Esophagus (tissue), 2 donors: ENCODE measurements at regions not wholly inside any gene's neighbourhood (a gene's known extent, or its start where the extent isn't known, plus 50 kb on each side); places are given as distances from the start of the nearest gene placed in this dataset.

Experiments
- H3K27ac ChIP-seq, 2 donors: one replicate each; pipeline ENCODE4 v1.5.1; 2013; ENCODE audit warnings: low read depth in 2 of 2, mild to moderate bottlenecking in 2 of 2, inconsistent platforms in 1 of 2, low read length in 1 of 2, moderate library complexity in 1 of 2
- H3K27me3 ChIP-seq, 2 donors: one replicate each; pipeline ENCODE4 v1.6.1; 2013; ENCODE audit warnings: low read length in 2 of 2, control low read depth in 1 of 2, mild to moderate bottlenecking in 1 of 2; ENCODE audit not compliant: insufficient read depth in 2 of 2, control insufficient read depth in 1 of 2
- H3K36me3 ChIP-seq, 2 donors: one replicate each; pipeline ENCODE4 v1.6.1; 2013; ENCODE audit warnings: low read length in 1 of 2; ENCODE audit not compliant: control insufficient read depth in 2 of 2, insufficient read depth in 2 of 2
- H3K4me1 ChIP-seq, 2 donors: one replicate each; pipeline ENCODE4 v1.6.1; 2013; ENCODE audit warnings: low read length in 1 of 2; ENCODE audit not compliant: control insufficient read depth in 2 of 2, insufficient read depth in 2 of 2
- H3K4me3 ChIP-seq, 2 donors: one replicate each; pipeline ENCODE4 v1.5.1; 2013; ENCODE audit warnings: low read length in 2 of 2, mild to moderate bottlenecking in 2 of 2, low read depth in 1 of 2, moderate library complexity in 1 of 2
- H3K9me3 ChIP-seq, 2 donors: one replicate each; pipeline ENCODE4 v1.6.1; 2013; ENCODE audit warnings: mild to moderate bottlenecking in 2 of 2, low read depth in 1 of 2, low read length in 1 of 2, moderate library complexity in 1 of 2; ENCODE audit not compliant: control insufficient read depth in 2 of 2, insufficient read depth in 1 of 2
- WGBS, 2 donors: extraction: QIAGEN DNeasy Blood & Tissue Kit; methylation state at CpG; one replicate each; pipeline ENCODE4 v1.1.7; 2013; 5-methylcytosine and 5-hydroxymethylcytosine counted together
- donor health status: healthy with polysubstance abuse.
- donor health status: Bipolar disorder and iron deficiency.

GRCh38 chrX:69238887-69239231, 73.6 kb upstream of the PJA1 start:
- WGBS, 2 donors: 33 to 58% methylated on average over 2 of the region's 2 CpGs
- no peak overlapping the region for H3K27ac ChIP-seq
- no peaks in the 10 kb centered on the region for H3K36me3 ChIP-seq

DNA sequence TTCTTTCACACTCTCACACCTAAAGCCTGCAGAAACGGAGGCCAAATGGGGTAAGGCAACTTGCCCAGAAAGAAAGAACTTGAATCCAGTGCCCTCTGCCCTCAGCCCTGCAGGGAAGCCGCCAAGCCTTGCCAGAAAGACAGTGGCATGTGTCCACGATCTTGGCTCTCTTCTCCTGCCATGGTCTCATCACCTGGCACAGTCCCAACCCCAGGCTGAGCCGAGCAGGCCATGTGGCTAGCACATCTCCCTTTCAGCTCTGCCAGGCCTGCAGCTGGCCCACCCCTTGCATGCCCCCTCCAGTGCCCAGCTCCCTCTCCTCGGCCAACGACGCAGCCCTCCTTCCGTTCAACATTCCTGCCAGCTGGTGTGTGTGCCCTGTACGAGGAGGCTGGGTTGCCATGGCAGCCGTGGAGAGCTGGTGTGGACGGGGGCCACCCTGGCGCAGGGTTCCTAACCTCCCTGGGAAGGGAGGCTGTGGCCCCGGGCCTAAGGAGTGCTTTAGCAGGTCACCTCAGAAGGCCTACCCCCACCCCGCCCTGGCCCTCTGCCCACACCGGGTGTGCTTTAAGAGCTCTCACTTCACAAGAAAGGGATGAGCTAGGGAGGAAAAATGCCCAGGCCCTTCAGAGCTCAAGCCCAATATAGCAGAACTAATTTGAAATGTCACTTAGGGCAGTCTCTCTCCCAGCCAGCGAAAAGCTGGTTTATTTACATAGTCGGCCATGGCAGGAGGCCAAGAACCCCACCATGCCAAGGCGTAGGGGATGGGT, 73.0 kb upstream of the PJA1 start:
- Histone ChIP-seq H3K36me3 (no peaks in the 10 kb centered on the region), H3K9me3 (peaks cover 0 to 3% of the 10 kb centered on the region in 2 donors), H3K27me3 (peaks cover 0 to 5% of the 10 kb centered on the region in 2 donors), H3K4me1 (no peaks in the 10 kb centered on the region), H3K27ac (no peak overlapping the region), H3K4me3 (no peak overlapping the region)
- 44 to 56% methylated on average over 17 to 18 of the region's 18 CpGs for WGBS, 2 donors

More at GRCh38 chrX:69238887-69239231, 73.6 kb upstream of the PJA1 start:
- H3K27me3 ChIP-seq: peaks cover 0 to 7% of the 10 kb centered on the region in 2 donors
- peaks cover 0 to 3% of the 10 kb centered on the region in 2 donors for H3K9me3 ChIP-seq
- no peaks in the 10 kb centered on the region for H3K4me1 ChIP-seq
- H3K4me3 ChIP-seq: no peak overlapping the region

GRCh38 chrX:69237236-69237635, 72.0 kb upstream of the PJA1 start:
- H3K36me3 ChIP-seq: no peaks in the 10 kb centered on the region
- no peak overlapping the region for H3K4me3 ChIP-seq
- WGBS, 2 donors: 35 to 54% methylated on average over 5 of the region's 5 CpGs
- H3K27me3 ChIP-seq: peaks cover 0 to 3% of the 10 kb centered on the region in 2 donors
- peaks cover 0 to 3% of the 10 kb centered on the region in 2 donors for H3K9me3 ChIP-seq
- no peaks in the 10 kb centered on the region for H3K4me1 ChIP-seq
- H3K27ac ChIP-seq: no peak overlapping the region

GRCh38 chrX:69236641-69237040, 71.4 kb upstream of the PJA1 start:
- Histone ChIP-seq H3K36me3 (no peaks in the 10 kb centered on the region), H3K27me3 (peaks cover 0 to 3% of the 10 kb centered on the region in 2 donors), H3K4me3 (no peak overlapping the region), H3K9me3 (peaks cover 0 to 3% of the 10 kb centered on the region in 2 donors), H3K27ac (no peak overlapping the region), H3K4me1 (no peaks in the 10 kb centered on the region)
- 50 to 60% methylated on average over 2 of the region's 2 CpGs for WGBS, 2 donors

DNA sequence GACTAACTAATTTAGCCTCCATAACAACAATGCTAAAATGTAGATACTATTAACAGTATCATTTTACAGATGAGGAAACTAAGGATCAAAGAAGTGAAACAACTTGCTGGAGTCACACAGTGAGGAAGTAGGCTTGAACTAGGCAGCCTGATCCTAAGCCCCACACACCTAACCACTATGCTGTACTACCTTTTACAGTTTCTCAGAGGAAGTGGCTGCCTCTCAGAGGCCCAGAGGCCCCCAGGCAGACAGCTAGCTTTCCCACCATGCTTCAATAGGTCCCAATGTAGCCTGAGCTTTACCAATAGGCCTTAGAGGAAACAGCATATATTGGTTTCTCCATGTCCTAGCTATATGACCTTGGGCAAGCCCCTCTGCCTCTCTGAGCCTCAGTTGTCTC, 69.4 kb upstream of the PJA1 start:
- Histone ChIP-seq H3K27me3 (no peaks in the 10 kb centered on the region), H3K27ac (no peak overlapping the region), H3K4me1 (no peaks in the 10 kb centered on the region), H3K4me3 (no peak overlapping the region), H3K9me3 (no peaks in the 10 kb centered on the region), H3K36me3 (no peaks in the 10 kb centered on the region)

DNA sequence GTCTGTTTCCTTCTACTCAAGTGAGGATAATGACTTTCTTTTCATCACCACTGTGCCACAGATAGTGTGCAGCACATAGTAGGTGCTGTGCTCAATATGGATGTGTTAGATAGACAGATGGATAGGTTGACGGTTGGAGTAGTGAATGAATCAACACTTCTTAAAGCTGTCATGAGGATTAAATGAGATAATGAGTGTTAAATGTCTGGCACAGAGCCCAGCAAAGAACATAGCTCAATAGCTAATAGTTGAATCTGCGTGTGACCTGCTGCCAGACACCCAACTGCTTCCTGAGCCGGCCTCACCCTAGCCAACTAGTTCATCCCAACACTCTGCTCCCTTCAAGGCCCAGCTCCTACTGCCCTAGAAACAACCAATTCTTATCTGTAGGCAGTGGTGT, 67.7 kb upstream of the PJA1 start:
- Histone ChIP-seq H3K4me3 (no peak overlapping the region), H3K9me3 (no peaks in the 10 kb centered on the region), H3K27me3 (no peaks in the 10 kb centered on the region), H3K4me1 (no peaks in the 10 kb centered on the region), H3K36me3 (no peaks in the 10 kb centered on the region), H3K27ac (no peak overlapping the region)
- WGBS, 2 donors: 25% methylated on average over 3 of the region's 3 CpGs

- Histone ChIP-seq H3K27me3 (no peaks in the 10 kb centered on the region), H3K4me3 (no peak overlapping the region)
Measured at GRCh38 chrX:69231903-69232302, 66.7 kb upstream of the PJA1 start.

DNA sequence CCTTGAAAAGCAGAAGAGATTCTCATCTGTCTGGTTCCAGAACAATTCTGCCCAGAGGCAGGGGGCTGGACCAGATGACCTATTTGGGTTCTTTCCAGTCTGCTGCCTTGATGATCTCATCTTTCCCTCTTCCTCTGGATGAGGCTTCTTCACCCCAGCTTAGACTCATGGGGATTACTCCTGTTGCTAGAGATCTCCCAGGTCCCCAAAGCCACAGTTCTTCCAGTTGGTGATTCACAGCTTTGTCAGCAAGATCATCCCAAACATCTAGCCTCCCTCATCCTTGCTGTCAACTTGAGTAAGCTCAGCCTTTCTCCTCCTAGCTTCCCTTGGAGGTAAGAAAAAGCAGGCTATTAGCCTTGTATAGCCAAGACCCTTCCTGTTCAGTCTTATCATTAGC, 64.2 kb upstream of the PJA1 start:
- H3K27ac ChIP-seq: no peak overlapping the region
- peaks cover 0 to 3% of the 10 kb centered on the region in 2 donors for H3K27me3 ChIP-seq
- no peak overlapping the region for H3K4me3 ChIP-seq
- no peaks in the 10 kb centered on the region for H3K9me3 ChIP-seq
- no peaks in the 10 kb centered on the region for H3K36me3 ChIP-seq
- no peaks in the 10 kb centered on the region for H3K4me1 ChIP-seq

More at GRCh38 chrX:69231903-69232302, 66.7 kb upstream of the PJA1 start:
- Histone ChIP-seq H3K9me3 (no peaks in the 10 kb centered on the region), H3K27ac (no peak overlapping the region), H3K4me1 (no peaks in the 10 kb centered on the region), H3K36me3 (no peaks in the 10 kb centered on the region)

DNA sequence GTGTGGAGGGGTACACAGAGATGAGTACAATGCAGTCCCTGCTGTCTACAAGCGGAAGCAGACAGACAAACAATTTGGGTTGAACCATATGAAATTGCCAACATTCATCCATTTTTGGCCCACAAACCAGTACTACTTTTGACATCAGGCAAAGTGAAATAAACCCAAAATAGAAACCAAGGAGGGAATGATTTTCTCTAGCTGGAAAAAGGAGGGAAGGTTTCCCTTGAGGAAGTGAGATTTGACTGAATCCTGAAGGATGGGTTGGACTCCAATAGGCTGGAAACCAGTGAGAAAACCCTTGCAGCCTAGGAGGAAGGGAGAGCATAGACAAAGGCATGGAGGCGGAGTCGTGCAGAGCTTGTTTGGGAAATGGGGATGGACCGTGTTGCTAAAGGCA, 63.5 kb upstream of the PJA1 start:
- no peak overlapping the region for H3K27ac ChIP-seq
- H3K4me3 ChIP-seq: no peak overlapping the region
- H3K36me3 ChIP-seq: no peaks in the 10 kb centered on the region
- 74 to 75% methylated on average over 4 of the region's 4 CpGs for WGBS, 2 donors
- H3K9me3 ChIP-seq: no peaks in the 10 kb centered on the region
- H3K4me1 ChIP-seq: no peaks in the 10 kb centered on the region
- peaks cover 0 to 3% of the 10 kb centered on the region in 2 donors for H3K27me3 ChIP-seq

DNA sequence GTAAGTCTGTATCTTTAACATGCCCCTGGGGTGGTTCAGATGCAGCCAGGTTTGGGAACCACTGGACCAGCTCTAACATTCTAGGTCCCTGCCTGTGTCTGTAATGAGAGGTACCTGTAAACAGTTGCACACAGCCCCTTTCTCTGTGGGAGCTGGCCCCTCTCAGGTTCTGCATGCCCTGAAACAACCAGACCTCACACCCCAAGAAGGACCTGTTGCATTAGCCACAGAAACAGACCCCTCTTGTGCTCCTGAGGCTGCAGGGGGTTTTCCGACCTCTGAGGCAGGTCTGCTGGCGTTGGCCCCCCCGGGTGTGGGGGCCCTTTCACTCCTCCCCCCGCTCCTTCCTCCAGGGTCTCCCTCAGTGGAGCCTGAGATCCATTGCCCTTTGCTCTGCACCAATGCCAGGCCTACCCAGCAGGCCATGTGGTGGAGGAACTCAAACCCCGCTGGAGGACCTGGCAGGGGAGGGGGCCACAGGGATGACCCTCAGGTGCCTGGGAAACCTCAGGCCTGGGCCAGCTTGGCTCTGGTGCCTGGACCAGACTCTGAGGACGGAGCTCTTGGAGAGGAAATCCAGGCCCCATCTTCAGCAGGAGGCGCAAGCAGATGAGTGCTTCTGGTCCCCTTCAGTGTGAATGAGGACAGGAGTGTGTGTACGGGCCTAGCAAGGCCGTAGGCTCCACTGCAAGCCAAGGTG, 61.4 kb upstream of the PJA1 start:
- H3K9me3 ChIP-seq: no peaks in the 10 kb centered on the region
- peaks cover 0 to 3% of the 10 kb centered on the region in 2 donors for H3K27me3 ChIP-seq
- no peaks in the 10 kb centered on the region for H3K36me3 ChIP-seq
- no peak overlapping the region for H3K4me3 ChIP-seq
- H3K27ac ChIP-seq: no peak overlapping the region
- 68 to 94% methylated on average over 9 of the region's 9 CpGs for WGBS, 2 donors
- H3K4me1 ChIP-seq: no peaks in the 10 kb centered on the region
